NB4 (cell line): ENCODE measurements at regions not wholly inside any gene's neighbourhood (a gene's known extent, or its start where the extent isn't known, plus 50 kb on each side); places are given as distances from the start of the nearest gene placed in this dataset.

ENCODE experiments used
- CTCF ChIP-seq: IDR thresholded peaks from one replicate; pipeline ENCODE4 v1.5.1; 2012; ENCODE audit warnings: low read depth, low read length
- MYC ChIP-seq: IDR thresholded peaks from 2 replicates; pipeline ENCODE4 v1.6.1; 2011; ENCODE audit warnings: low read depth, low read length
- POLR2A ChIP-seq: IDR thresholded peaks from 2 replicates; pipeline ENCODE4 v1.6.1; 2011; ENCODE audit warnings: mild to moderate bottlenecking; ENCODE audit not compliant: insufficient read length; ENCODE audit errors: extremely low read depth

- no peak for TF ChIP-seq CTCF
- TF ChIP-seq MYC, result no peak
- no peak for TF ChIP-seq POLR2A
These were observed 571.8 kb downstream of the TCERG1L start for GRCh38 chr10:130739757-130740145.
